ENCODE measurements at regions not wholly inside any gene's neighbourhood (a gene's known extent, or its start where the extent isn't known, plus 50 kb on each side); places are given as distances from the start of the nearest gene placed in this dataset.
"Not testable (repeated sequence)": the region's sequence is repeated elsewhere in the genome, so short reads cannot be mapped to it uniquely, and the experiment has no call there.

GRCh38 chr1:101373570-101373969 lies 136.8 kb downstream of the S1PR1 start:
- Histone ChIP-seq H4K20me1 (ENCODE audit: low read depth) (no peaks in the 10 kb centered on the region), H3K79me2 (ENCODE audit: low read depth) (no peaks in the 10 kb centered on the region), H2AFZ (replicated peaks) (no peak overlapping the region), H3K4me3 (no peak overlapping the region), H3K9ac (no peak overlapping the region), H3K27me3 (no peaks in the 10 kb centered on the region), H3F3A (ENCODE audit: low read depth) (no peaks in the 10 kb centered on the region), H3K4me1 (no peaks in the 10 kb centered on the region), H3K4me2 (no peak overlapping the region), H3K36me3 (no peaks in the 10 kb centered on the region), H3K9me3 (ENCODE audit: low read depth) (no peaks in the 10 kb centered on the region), H3K27ac (no peak overlapping the region)
- H3K4me1 Mint-ChIP-seq = peaks cover 3% of the 10 kb centered on the region
- H3K4me3 Mint-ChIP-seq = no peak overlapping the region
- peaks cover 21% of the 10 kb centered on the region for H3K9me3 Mint-ChIP-seq
- H3K27ac Mint-ChIP-seq = no peak overlapping the region
- no peaks in the 10 kb centered on the region for H3K27me3 Mint-ChIP-seq (ENCODE audit: insufficient read depth, low read depth)
- no peak for TF ChIP-seq EZH2 (IDR thresholded peaks at IDR 0.05)
- TF ChIP-seq EZH2phosphoT487 (IDR thresholded peaks at IDR 0.05) = no peak
- TF ChIP-seq CTCF (IDR thresholded peaks at IDR 0.05) = no peak
- H3K36me3 Mint-ChIP-seq = peaks cover 3% of the 10 kb centered on the region
- DNase-seq (ENCODE audit: low spot score) = no peak

GRCh38 chr1:101375448-101375847 lies 138.6 kb downstream of the S1PR1 start:
- H3K4me3 Mint-ChIP-seq; DNase-seq (ENCODE audit: low spot score); H3K4me2 ChIP-seq; H3K9me3 ChIP-seq (ENCODE audit: low read depth); H3K4me1 ChIP-seq; H3K9ac ChIP-seq; H3K4me1 Mint-ChIP-seq; H3K36me3 ChIP-seq; H4K20me1 ChIP-seq (ENCODE audit: low read depth); H2AFZ ChIP-seq (replicated peaks); H3K27me3 Mint-ChIP-seq (ENCODE audit: insufficient read depth, low read depth); H3F3A ChIP-seq (ENCODE audit: low read depth); H3K27me3 ChIP-seq; H3K4me3 ChIP-seq; H3K36me3 Mint-ChIP-seq; H3K27ac ChIP-seq; H3K79me2 ChIP-seq (ENCODE audit: low read depth); H3K27ac Mint-ChIP-seq: not testable (repeated sequence)
- peaks cover 21% of the 10 kb centered on the region for H3K9me3 Mint-ChIP-seq

- H3K27ac Mint-ChIP-seq = no peak overlapping the region
- no peak overlapping the region for H3K4me3 Mint-ChIP-seq
- no peaks in the 10 kb centered on the region for H3K27me3 ChIP-seq
- no peaks in the 10 kb centered on the region for H3F3A ChIP-seq (ENCODE audit: low read depth)
- H3K9me3 ChIP-seq (ENCODE audit: low read depth) = no peaks in the 10 kb centered on the region
- no peaks in the 10 kb centered on the region for H3K27me3 Mint-ChIP-seq (ENCODE audit: insufficient read depth, low read depth)
- DNase-seq (ENCODE audit: low spot score) = no peak
- no peaks in the 10 kb centered on the region for H3K79me2 ChIP-seq (ENCODE audit: low read depth)
- peaks cover 21% of the 10 kb centered on the region for H3K9me3 Mint-ChIP-seq
- peaks cover 3% of the 10 kb centered on the region for H3K4me1 Mint-ChIP-seq
- no peak overlapping the region for H3K4me2 ChIP-seq
- no peaks in the 10 kb centered on the region for H3K36me3 ChIP-seq
- no peak overlapping the region for H3K9ac ChIP-seq
- no peak overlapping the region for H3K27ac ChIP-seq
- TF ChIP-seq CTCF (IDR thresholded peaks at IDR 0.05) (no peak), EZH2 (IDR thresholded peaks at IDR 0.05) (no peak), EZH2phosphoT487 (IDR thresholded peaks at IDR 0.05) (no peak)
- no peak overlapping the region for H3K4me3 ChIP-seq
- H2AFZ ChIP-seq (replicated peaks) = no peak overlapping the region
- H4K20me1 ChIP-seq (ENCODE audit: low read depth) = no peaks in the 10 kb centered on the region
- peaks cover 3% of the 10 kb centered on the region for H3K36me3 Mint-ChIP-seq
- H3K4me1 ChIP-seq = no peaks in the 10 kb centered on the region
Measured at GRCh38 chr1:101376121-101377083, 139.6 kb downstream of the S1PR1 start.

Data from neural progenitor cell (in vitro differentiated cells).